Left ventricle myocardium inferior (tissue), 1 donor: ENCODE measurements at regions not wholly inside any gene's neighbourhood (a gene's known extent, or its start where the extent isn't known, plus 50 kb on each side); places are given as distances from the start of the nearest gene placed in this dataset.

ENCODE experiments used
- DNase-seq: peaks from one replicate; pipeline ENCODE4 v3.0.0-alpha.2; 2020
- H3K27ac ChIP-seq: fragments of 200-600 bp; replicated peaks from 2 replicates; pipeline ENCODE4 v1.8.0; 2021
- H3K27me3 ChIP-seq: fragments of 200-600 bp; 2 replicates; pipeline ENCODE4 v1.8.0; 2021; ENCODE audit warnings: low read depth
- H3K36me3 ChIP-seq: fragments of 200-600 bp; 2 replicates; pipeline ENCODE4 v1.8.0; 2021
- H3K4me1 ChIP-seq: fragments of 200-600 bp; 2 replicates; pipeline ENCODE4 v1.8.0; 2021
- H3K4me3 ChIP-seq: fragments of 200-600 bp; 2 replicates; pipeline ENCODE4 v1.8.0; 2021; ENCODE audit warnings: mild to moderate bottlenecking, moderate library complexity
- H3K9me3 ChIP-seq: fragments of 200-600 bp; replicated peaks from 2 replicates; pipeline ENCODE4 v1.8.0; 2021
- intact Hi-C: fragments of 100-400 bp; cut with micrococcal nuclease; formaldehyde crosslinking; loops from one replicate; pipeline ENCODE4 v1.11.0; 2022
- TF ChIP-seq, protein P1 (sequence below): fragments of 200-600 bp; IDR thresholded peaks from 2 replicates; pipeline ENCODE4 v1.8.0; 2021; ENCODE audit warnings: antibody characterized with exemption, mild to moderate bottlenecking, borderline replicate concordance
- donor health status: DM: no; HTN: yes; CAD: no; lungs with severe emphysema.

DNA sequence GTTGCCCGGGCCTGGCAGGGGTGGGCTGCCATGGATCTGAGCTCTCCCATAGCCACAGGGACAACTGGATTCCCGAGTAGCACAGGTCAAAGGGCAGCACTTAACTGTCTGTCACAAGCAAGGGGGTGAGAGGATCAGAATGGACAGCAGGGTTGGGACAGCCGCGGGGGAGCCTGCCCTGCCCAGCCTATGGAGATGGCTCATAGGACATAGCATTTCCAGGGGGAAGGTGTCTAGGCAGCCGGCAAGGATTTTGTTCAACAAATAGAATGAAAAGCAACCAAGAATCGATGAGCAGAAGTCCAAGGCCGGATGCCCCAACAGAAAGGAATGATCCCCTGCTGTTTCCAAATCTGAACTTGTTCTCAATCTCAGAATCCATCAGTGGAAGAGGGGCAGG is 92.9 kb downstream of the RPS6KA4 start:
- intact Hi-C loops, result no loop called here
- no peaks in the 10 kb centered on the region for H3K36me3 ChIP-seq
- DNase-seq, result no peak
- TF ChIP-seq, protein P1, sequence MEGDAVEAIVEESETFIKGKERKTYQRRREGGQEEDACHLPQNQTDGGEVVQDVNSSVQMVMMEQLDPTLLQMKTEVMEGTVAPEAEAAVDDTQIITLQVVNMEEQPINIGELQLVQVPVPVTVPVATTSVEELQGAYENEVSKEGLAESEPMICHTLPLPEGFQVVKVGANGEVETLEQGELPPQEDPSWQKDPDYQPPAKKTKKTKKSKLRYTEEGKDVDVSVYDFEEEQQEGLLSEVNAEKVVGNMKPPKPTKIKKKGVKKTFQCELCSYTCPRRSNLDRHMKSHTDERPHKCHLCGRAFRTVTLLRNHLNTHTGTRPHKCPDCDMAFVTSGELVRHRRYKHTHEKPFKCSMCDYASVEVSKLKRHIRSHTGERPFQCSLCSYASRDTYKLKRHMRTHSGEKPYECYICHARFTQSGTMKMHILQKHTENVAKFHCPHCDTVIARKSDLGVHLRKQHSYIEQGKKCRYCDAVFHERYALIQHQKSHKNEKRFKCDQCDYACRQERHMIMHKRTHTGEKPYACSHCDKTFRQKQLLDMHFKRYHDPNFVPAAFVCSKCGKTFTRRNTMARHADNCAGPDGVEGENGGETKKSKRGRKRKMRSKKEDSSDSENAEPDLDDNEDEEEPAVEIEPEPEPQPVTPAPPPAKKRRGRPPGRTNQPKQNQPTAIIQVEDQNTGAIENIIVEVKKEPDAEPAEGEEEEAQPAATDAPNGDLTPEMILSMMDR, result no peak
- peaks cover 18% of the 10 kb centered on the region for H3K4me1 ChIP-seq
- H3K27me3 ChIP-seq, result peaks cover 51% of the 10 kb centered on the region
- H3K4me3 ChIP-seq, result no peak overlapping the region
- H3K27ac ChIP-seq, result no peak overlapping the region
- H3K9me3 ChIP-seq, result peaks cover 5% of the 10 kb centered on the region

DNA sequence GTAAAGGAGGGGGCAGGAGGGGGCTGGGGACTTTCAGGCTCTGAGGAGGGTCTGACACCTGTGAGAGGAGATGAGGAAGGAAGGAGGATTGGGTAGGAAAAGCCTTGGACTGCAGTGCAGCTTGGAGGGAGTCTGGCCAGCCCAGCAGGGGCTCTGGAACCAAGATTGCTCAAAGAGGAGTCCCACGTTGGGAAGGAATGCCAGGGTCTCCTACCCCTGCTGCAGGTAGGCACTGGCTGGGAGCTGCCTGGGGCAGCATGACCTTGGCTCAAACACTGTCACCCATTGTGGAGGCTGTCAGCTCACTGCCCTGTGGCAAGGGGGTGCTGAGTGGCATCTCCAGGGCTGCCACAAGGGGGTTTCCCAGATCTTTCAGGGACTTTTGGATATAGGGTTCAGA is 94.5 kb downstream of the RPS6KA4 start:
- H3K27me3 ChIP-seq, result peaks cover 49% of the 10 kb centered on the region
- intact Hi-C loops, result no loop called here
- DNase-seq, result no peak
- TF ChIP-seq, protein P1, result no peak
- H3K4me1 ChIP-seq, result peaks cover 14% of the 10 kb centered on the region
- H3K36me3 ChIP-seq, result no peaks in the 10 kb centered on the region
- H3K27ac ChIP-seq, result no peak overlapping the region
- H3K9me3 ChIP-seq, result peaks cover 5% of the 10 kb centered on the region
- H3K4me3 ChIP-seq, result no peak overlapping the region

DNA sequence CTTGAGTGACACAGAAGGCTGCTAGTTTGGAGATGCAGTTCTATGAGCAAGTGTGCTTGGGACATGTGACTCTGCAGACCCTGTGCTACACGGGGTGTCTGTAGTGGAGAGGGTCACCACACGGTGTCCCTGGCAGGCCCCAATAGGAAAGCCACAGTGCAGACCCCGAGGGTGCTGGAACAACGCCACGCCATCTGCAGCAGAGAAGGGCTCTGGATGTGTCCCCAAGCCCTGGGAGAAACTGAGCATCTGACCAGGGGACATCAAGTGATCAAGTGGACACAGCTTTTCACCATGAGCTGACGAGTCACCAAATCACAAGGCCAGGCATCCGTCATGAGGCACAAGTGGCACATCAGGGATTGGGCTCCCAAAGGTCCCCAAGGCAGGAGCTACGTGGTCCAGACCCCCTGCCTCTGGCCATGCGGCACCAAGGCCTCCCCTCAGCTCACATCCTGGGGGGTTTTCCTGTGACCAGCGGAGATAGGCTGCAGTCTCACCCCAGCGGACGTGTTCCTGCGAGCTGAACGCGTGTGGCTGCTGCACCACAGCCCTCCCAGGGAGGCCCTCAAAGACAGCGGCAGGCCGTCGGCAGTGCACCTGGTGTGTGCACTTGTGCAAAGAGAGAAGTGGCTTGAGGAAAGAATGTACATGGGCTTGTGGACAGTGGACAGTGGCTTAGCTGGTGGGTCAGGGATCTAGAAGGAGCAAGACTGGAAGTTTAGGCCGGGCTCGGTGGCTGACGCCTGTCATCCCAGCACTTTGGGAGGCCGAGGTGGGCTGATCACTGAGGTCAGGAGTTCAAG is 96.7 kb downstream of the RPS6KA4 start:
- no peak overlapping the region for H3K4me3 ChIP-seq
- no peak for DNase-seq
- H3K27me3 ChIP-seq, result peaks cover 49% of the 10 kb centered on the region
- intact Hi-C loops, result no loop called here
- H3K4me1 ChIP-seq, result no peaks in the 10 kb centered on the region
- H3K9me3 ChIP-seq, result peaks cover 5% of the 10 kb centered on the region
- TF ChIP-seq, protein P1, result no peak
- H3K27ac ChIP-seq, result no peak overlapping the region
- no peaks in the 10 kb centered on the region for H3K36me3 ChIP-seq

DNA sequence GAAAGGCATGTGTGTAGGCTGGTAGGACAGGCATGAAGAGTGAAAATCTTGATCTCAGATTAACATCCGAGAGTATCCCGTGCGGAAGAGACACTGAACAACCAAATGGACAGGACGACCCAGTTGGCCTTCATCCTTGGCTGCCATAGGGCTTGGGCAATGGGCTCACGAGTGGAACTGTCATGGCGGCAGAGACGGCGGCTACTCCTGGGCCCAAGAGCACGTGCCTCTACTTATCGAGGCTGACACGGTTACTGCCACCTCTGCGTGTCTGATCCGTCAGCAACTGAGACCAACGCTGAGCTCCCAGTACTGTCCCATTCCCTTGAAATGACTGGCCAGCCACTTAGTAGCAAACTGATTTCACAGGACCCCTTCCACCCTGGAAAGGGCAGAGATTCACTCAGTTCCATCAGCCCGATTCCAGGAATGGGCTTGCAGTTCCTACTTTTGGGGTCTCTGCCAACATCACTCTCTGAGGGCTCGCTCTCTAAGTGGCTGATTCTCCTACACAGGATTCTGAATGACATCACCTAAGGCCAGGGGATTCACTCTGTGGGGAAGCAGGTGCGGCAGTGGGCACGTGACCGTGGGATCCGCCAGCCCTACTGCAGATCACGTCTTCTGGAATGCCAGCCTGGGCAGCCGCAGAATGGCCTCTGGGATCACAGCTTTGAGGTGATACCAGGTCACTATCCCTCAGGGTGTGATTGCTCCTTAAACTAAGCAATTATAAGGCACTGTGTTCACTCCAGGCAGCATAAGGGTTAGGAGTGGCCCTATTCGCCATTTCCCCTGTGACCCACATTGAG is 97.8 kb downstream of the RPS6KA4 start:
- Histone ChIP-seq H3K4me1 (no peaks in the 10 kb centered on the region), H3K4me3 (no peak overlapping the region), H3K36me3 (no peaks in the 10 kb centered on the region), H3K9me3 (peaks cover 5% of the 10 kb centered on the region), H3K27me3 (peaks cover 49% of the 10 kb centered on the region), H3K27ac (no peak overlapping the region)
- DNase-seq, result no peak
- intact Hi-C loops, result no loop called here
- TF ChIP-seq, protein P1, result no peak

DNA sequence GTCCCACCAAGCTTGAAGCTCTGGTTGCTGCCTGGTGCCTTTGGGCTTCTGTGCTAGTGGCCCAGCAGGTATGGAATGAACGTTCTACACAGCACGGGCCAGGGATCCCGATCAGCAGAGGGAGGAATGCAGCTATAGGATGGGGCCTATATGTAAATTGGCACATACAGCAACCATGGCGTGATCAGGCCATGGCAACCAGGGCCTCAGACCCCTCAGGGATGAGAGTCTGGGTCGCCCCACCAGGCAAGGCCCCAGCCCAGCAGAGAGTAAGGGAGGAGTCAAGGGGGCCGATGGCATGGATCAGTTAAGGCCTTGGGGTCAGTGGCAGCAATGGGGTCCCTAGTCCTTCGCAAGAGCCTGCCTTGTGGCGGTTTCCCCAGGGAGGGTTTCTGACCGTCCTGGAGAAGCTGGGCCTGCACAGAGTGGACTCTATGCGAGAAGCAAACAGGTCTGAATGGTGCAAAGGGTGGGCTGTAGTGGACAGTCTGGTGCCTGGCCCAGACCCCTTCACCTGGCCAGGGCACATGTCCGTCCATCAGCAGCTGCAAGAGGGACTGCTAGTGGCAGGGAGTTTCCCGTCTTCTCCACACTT is 98.2 kb upstream of the SLC22A11 start:
- no peak overlapping the region for H3K27ac ChIP-seq
- no peak for DNase-seq
- TF ChIP-seq, protein P1, result no peak
- intact Hi-C loops, result no loop called here
- no peaks in the 10 kb centered on the region for H3K4me1 ChIP-seq
- no peak overlapping the region for H3K4me3 ChIP-seq
- H3K36me3 ChIP-seq, result no peaks in the 10 kb centered on the region
- peaks cover 49% of the 10 kb centered on the region for H3K27me3 ChIP-seq
- peaks cover 5% of the 10 kb centered on the region for H3K9me3 ChIP-seq
